Brain pericyte (primary cell): ENCODE measurements at regions not wholly inside any gene's neighbourhood (a gene's known extent, or its start where the extent isn't known, plus 50 kb on each side); places are given as distances from the start of the nearest gene placed in this dataset.
A peak's percentile ranks its signal among the peaks of the same experiment; 100 is the strongest.

Experiments used
- DNase-seq: peaks from one replicate; pipeline ENCODE4 v3.0.0-alpha.2; 2012; ENCODE audit warnings: low read depth, low spot score

GRCh38 chr17:69948406-69948805 lies 126.6 kb upstream of the KCNJ16 start:
- no peak for DNase-seq

- DNase-seq, result no peak
Measured at GRCh38 chr17:69949496-69949895, 125.5 kb upstream of the KCNJ16 start.

GRCh38 chr17:69949973-69950695 lies 124.9 kb upstream of the KCNJ16 start:
- no peak for DNase-seq

- DNase-seq, result no peak
Measured at GRCh38 chr17:69950701-69951418, 124.2 kb upstream of the KCNJ16 start.

- no peak for DNase-seq
Measured at GRCh38 chr17:69954241-69954925, 120.6 kb upstream of the KCNJ16 start.

- DNase-seq, result no peak
Measured at GRCh38 chr17:69958063-69958462, 117.0 kb upstream of the KCNJ16 start.

- DNase-seq, result no peak
Measured at GRCh38 chr17:69959283-69959682, 115.7 kb upstream of the KCNJ16 start.

GRCh38 chr17:69960755-69961154 lies 114.3 kb upstream of the KCNJ16 start:
- no peak for DNase-seq

- DNase-seq, result peak; percentile 52
Measured at GRCh38 chr17:69961501-69962145, 113.4 kb upstream of the KCNJ16 start.

GRCh38 chr17:69962436-69962995 lies 112.5 kb upstream of the KCNJ16 start:
- DNase-seq, result no peak

- peak; percentile 53 for DNase-seq
Measured at GRCh38 chr17:69967910-69968411, 107.1 kb upstream of the KCNJ16 start.

- no peak for DNase-seq
Measured at GRCh38 chr17:69969897-69970296, 105.1 kb upstream of the KCNJ16 start.

GRCh38 chr17:69972251-69972650 lies 102.8 kb upstream of the KCNJ16 start:
- no peak for DNase-seq

GRCh38 chr17:69975808-69976207 lies 99.2 kb upstream of the KCNJ16 start:
- DNase-seq, result no peak

GRCh38 chr17:69978056-69978646 lies 96.9 kb upstream of the KCNJ16 start:
- DNase-seq, result no peak

- DNase-seq, result no peak
Measured at GRCh38 chr17:69981441-69981840, 93.6 kb upstream of the KCNJ16 start.

- no peak for DNase-seq
Measured at GRCh38 chr17:69995476-69995875, 79.5 kb upstream of the KCNJ16 start.

GRCh38 chr17:69997332-69997731 lies 77.7 kb upstream of the KCNJ16 start:
- DNase-seq, result no peak

GRCh38 chr17:69999253-69999652 lies 75.8 kb upstream of the KCNJ16 start:
- DNase-seq, result no peak

- no peak for DNase-seq
Measured at GRCh38 chr17:70006159-70006558, 68.9 kb upstream of the KCNJ16 start.

GRCh38 chr17:70011750-70012149 lies 63.3 kb upstream of the KCNJ16 start:
- DNase-seq, result no peak
